HEK293 (cell line): ENCODE measurements at regions not wholly inside any gene's neighbourhood (a gene's known extent, or its start where the extent isn't known, plus 50 kb on each side); places are given as distances from the start of the nearest gene placed in this dataset.

ENCODE experiments used
- CTCF ChIA-PET: fragments of 350-600 bp; formaldehyde crosslinking; extraction: SDS; loops from one replicate; lab custom pipeline; 2021; ENCODE audit warnings: antibody characterized with exemption; lab: Yijun Ruan, JAX
- POLR2A ChIA-PET: fragments of 300-600 bp; formaldehyde crosslinking; extraction: SDS; loops from one replicate; lab custom pipeline; 2020; ENCODE audit warnings: antibody characterized with exemption, inconsistent platforms; lab: Yijun Ruan, JAX
- H3K27ac ChIP-seq: fragments of 200-500 bp; sonication (Bioruptor generic); 2 replicates; pipeline ENCODE4 v1.5.1; 2014; ENCODE audit warnings: low read depth, low read length, control low read depth, inconsistent platforms; ENCODE audit errors: extremely low read depth
- H3K36me3 ChIP-seq, 2 experiments: fragments of 200-500 bp in 1 of 2; sonication (Bioruptor generic) in 1 of 2; 1 replicate in 1 of 2; 2 replicates in 1 of 2; pipeline ENCODE4 v1.5.1; 2014 to 2017; ENCODE audit warnings: inconsistent platforms in 2 of 2, low read length in 2 of 2; ENCODE audit not compliant: control insufficient read depth in 2 of 2, insufficient read depth in 1 of 2
- H3K4me1 ChIP-seq: fragments of 200-500 bp; sonication (Bioruptor generic); 2 replicates; pipeline ENCODE4 v1.5.1; 2014; ENCODE audit warnings: mild to moderate bottlenecking, low read length, inconsistent platforms; ENCODE audit not compliant: control insufficient read depth, insufficient read depth
- H3K4me3 ChIP-seq: 2 replicates; pipeline ENCODE4 v1.5.1; 2011; ENCODE audit warnings: low read depth, mild to moderate bottlenecking, control low read depth, low read length, moderate library complexity
- H3K9me3 ChIP-seq: fragments of 200-500 bp; sonication (Bioruptor generic); 2 replicates; pipeline ENCODE4 v1.5.1; 2014; ENCODE audit warnings: low read depth, low read length, inconsistent platforms; ENCODE audit not compliant: control insufficient read depth, insufficient read depth
- ELK4 ChIP-seq: IDR thresholded peaks from 2 replicates; pipeline ENCODE4 v1.6.1; 2011; ENCODE audit warnings: mild to moderate bottlenecking, low read depth, low read length, borderline replicate concordance
- KLF17 ChIP-seq: fragments of 450-650 bp; formaldehyde crosslinking; IDR thresholded peaks from 2 replicates; pipeline ENCODE4 v1.5.1; 2016; ENCODE audit warnings: missing biosample characterization, missing genetic modification characterization
- KLF9 ChIP-seq: fragments of 450-650 bp; formaldehyde crosslinking; IDR thresholded peaks from 2 replicates; pipeline ENCODE4 v1.5.1; 2016; ENCODE audit warnings: missing biosample characterization, missing genetic modification characterization, low read depth
- PATZ1 ChIP-seq: fragments of 450-650 bp; formaldehyde crosslinking; IDR thresholded peaks from 2 replicates; pipeline ENCODE4 v1.5.1; 2016; ENCODE audit warnings: missing biosample characterization, missing genetic modification characterization
- PRDM6 ChIP-seq: fragments of 450-650 bp; formaldehyde crosslinking; IDR thresholded peaks from 2 replicates; pipeline ENCODE4 v1.5.1; 2017; ENCODE audit warnings: missing biosample characterization, missing genetic modification characterization
- WT1 ChIP-seq: fragments of 450-650 bp; formaldehyde crosslinking; IDR thresholded peaks from 2 replicates; pipeline ENCODE4 v1.5.1; 2016; ENCODE audit warnings: missing biosample characterization, missing genetic modification characterization
- ZNF114 ChIP-seq: fragments of 450-650 bp; formaldehyde crosslinking; IDR thresholded peaks from 2 replicates; pipeline ENCODE4 v1.5.0; 2017; ENCODE audit warnings: missing biosample characterization, missing genetic modification characterization
- ZNF175 ChIP-seq: fragments of 450-650 bp; formaldehyde crosslinking; IDR thresholded peaks from 2 replicates; pipeline ENCODE4 v1.5.1; 2016; ENCODE audit warnings: missing biosample characterization, missing genetic modification characterization
- ZNF416 ChIP-seq: fragments of 450-650 bp; formaldehyde crosslinking; IDR thresholded peaks from 2 replicates; pipeline ENCODE4 v1.5.1; 2016; ENCODE audit warnings: missing biosample characterization, missing genetic modification characterization
- ZNF426 ChIP-seq: fragments of 450-650 bp; formaldehyde crosslinking; IDR thresholded peaks from 2 replicates; pipeline ENCODE4 v1.5.1; 2017; ENCODE audit warnings: missing biosample characterization, missing genetic modification characterization, mild to moderate bottlenecking, inconsistent platforms, moderate library complexity
- ZNF488 ChIP-seq: fragments of 450-650 bp; formaldehyde crosslinking; IDR thresholded peaks from 2 replicates; pipeline ENCODE4 v1.5.1; 2016; ENCODE audit warnings: missing biosample characterization, missing genetic modification characterization
- ZNF521 ChIP-seq: fragments of 450-650 bp; formaldehyde crosslinking; IDR thresholded peaks from 2 replicates; pipeline ENCODE4 v1.5.1; 2017; ENCODE audit warnings: missing biosample characterization, mild to moderate bottlenecking, missing genetic modification characterization
- ZNF560 ChIP-seq: fragments of 450-650 bp; formaldehyde crosslinking; IDR thresholded peaks from 2 replicates; pipeline ENCODE4 v1.5.1; 2017; ENCODE audit warnings: missing biosample characterization, missing genetic modification characterization, borderline replicate concordance
- ZNF580 ChIP-seq: fragments of 450-650 bp; formaldehyde crosslinking; IDR thresholded peaks from 2 replicates; pipeline ENCODE4 v1.5.1; 2016; ENCODE audit warnings: missing biosample characterization, missing genetic modification characterization
- ZNF600 ChIP-seq: fragments of 450-650 bp; formaldehyde crosslinking; IDR thresholded peaks from 2 replicates; pipeline ENCODE4 v1.5.1; 2016; ENCODE audit warnings: missing biosample characterization, missing genetic modification characterization
- ZNF629 ChIP-seq: fragments of 450-650 bp; formaldehyde crosslinking; IDR thresholded peaks from 2 replicates; pipeline ENCODE4 v1.5.1; 2017; ENCODE audit warnings: missing biosample characterization, missing genetic modification characterization
- ZNF645 ChIP-seq: fragments of 450-650 bp; formaldehyde crosslinking; IDR thresholded peaks from 2 replicates; pipeline ENCODE4; 2016; ENCODE audit warnings: missing biosample characterization, missing genetic modification characterization
- ZNF654 ChIP-seq: fragments of 450-650 bp; formaldehyde crosslinking; IDR thresholded peaks from 2 replicates; pipeline ENCODE4 v1.5.1; 2016; ENCODE audit warnings: low read depth, missing biosample characterization, missing genetic modification characterization
- ZNF670 ChIP-seq: fragments of 450-650 bp; formaldehyde crosslinking; IDR thresholded peaks from 2 replicates; pipeline ENCODE4 v1.5.1; 2016; ENCODE audit warnings: missing biosample characterization, missing genetic modification characterization, low read depth
- ZNF791 ChIP-seq: fragments of 450-650 bp; formaldehyde crosslinking; IDR thresholded peaks from 2 replicates; pipeline ENCODE4 v1.5.1; 2016; ENCODE audit warnings: missing biosample characterization, missing genetic modification characterization
- ZNF843 ChIP-seq: fragments of 450-650 bp; formaldehyde crosslinking; IDR thresholded peaks from 2 replicates; pipeline ENCODE4 v1.5.1; 2016; ENCODE audit warnings: missing biosample characterization, missing genetic modification characterization
- ZSCAN18 ChIP-seq: fragments of 450-650 bp; formaldehyde crosslinking; IDR thresholded peaks from 2 replicates; pipeline ENCODE4 v1.5.1; 2016; ENCODE audit warnings: missing biosample characterization, missing genetic modification characterization
- ZXDB ChIP-seq: fragments of 450-650 bp; formaldehyde crosslinking; IDR thresholded peaks from 2 replicates; pipeline ENCODE4 v1.5.1; 2016; ENCODE audit warnings: missing biosample characterization, missing genetic modification characterization

- Histone ChIP-seq H3K36me3 (no peaks in the 10 kb centered on the region), H3K27ac (no peak overlapping the region), H3K9me3 (no peaks in the 10 kb centered on the region), H3K4me1 (no peaks in the 10 kb centered on the region), H3K4me3 (no peak overlapping the region)
- POLR2A ChIA-PET = no interaction called here
- TF ChIP-seq PRDM6 (no peak), ZNF580 (no peak), ZNF654 (tag by site-specific recombination) (no peak), ZNF114 (tag by site-specific recombination) (no peak), ELK4 (no peak), ZNF521 (tag by site-specific recombination) (no peak), ZNF488 (tag by site-specific recombination) (no peak), ZNF426 (tag by site-specific recombination) (no peak)
- CTCF ChIA-PET = no interaction called here
Measured at GRCh38 chr7:118531566-118531965, 307.1 kb downstream of the ANKRD7 start.

- no peaks in the 10 kb centered on the region for H3K4me1 ChIP-seq
- CTCF ChIA-PET = interaction anchor here (0.6 kb wide), 1 partner anchor 523 kb away, joined by 3 read pairs; no protein-coding TSS in a partner anchor
- no peaks in the 10 kb centered on the region for H3K36me3 ChIP-seq
- no peak overlapping the region for H3K4me3 ChIP-seq
- POLR2A ChIA-PET = no interaction called here
- H3K27ac ChIP-seq = no peak overlapping the region
- H3K9me3 ChIP-seq = no peaks in the 10 kb centered on the region
- TF ChIP-seq ZSCAN18 (tag by site-specific recombination) (no peak), WT1 (tag by site-specific recombination) (no peak), KLF9 (tag by site-specific recombination) (no peak), ZNF600 (no peak), KLF17 (tag by site-specific recombination) (no peak)
Measured at GRCh38 chr7:118559207-118559606, 334.7 kb downstream of the ANKRD7 start.

GRCh38 chr7:118563311-118563710, 338.8 kb downstream of the ANKRD7 start:
- ChIA-PET CTCF (no interaction called here), POLR2A (interaction anchor here (0.7 kb wide), 1 partner anchor 24 kb away, joined by 4 read pairs; no protein-coding TSS in a partner anchor)
- no peaks in the 10 kb centered on the region for H3K36me3 ChIP-seq
- H3K27ac ChIP-seq = no peak overlapping the region
- no peaks in the 10 kb centered on the region for H3K4me1 ChIP-seq
- H3K4me3 ChIP-seq = no peak overlapping the region
- H3K9me3 ChIP-seq = no peaks in the 10 kb centered on the region
- TF ChIP-seq ZNF560 = no peak
- TF ChIP-seq ZNF654 (tag by site-specific recombination) = no peak
- TF ChIP-seq PATZ1 (tag by site-specific recombination) = no peak
- no peak for TF ChIP-seq ZNF629 (tag by site-specific recombination)
- TF ChIP-seq ZNF645 (tag by site-specific recombination) = no peak
- no peak for TF ChIP-seq ZNF175 (tag by site-specific recombination)
- no peak for TF ChIP-seq ZNF670 (tag by site-specific recombination)
- no peak for TF ChIP-seq ZXDB (tag by site-specific recombination)
- TF ChIP-seq ZNF791 = no peak
- no peak for TF ChIP-seq ZNF843 (tag by site-specific recombination)
- no peak for TF ChIP-seq ZNF416 (tag by site-specific recombination)
